HG02678 (cell line): ENCODE measurements at regions not wholly inside any gene's neighbourhood (a gene's known extent, or its start where the extent isn't known, plus 50 kb on each side); places are given as distances from the start of the nearest gene placed in this dataset.
"Not testable (repeated sequence)": the region's sequence is repeated elsewhere in the genome, so short reads cannot be mapped to it uniquely, and the experiment has no call there.

Experiments used
- ATAC-seq: cut with Tn5 transposase; IDR thresholded peaks from one replicate; pipeline ENCODE4 v1.9.1; 2021; ENCODE audit warnings: mild to moderate bottlenecking, moderate library complexity; ENCODE audit not compliant: unreplicated experiment

DNA sequence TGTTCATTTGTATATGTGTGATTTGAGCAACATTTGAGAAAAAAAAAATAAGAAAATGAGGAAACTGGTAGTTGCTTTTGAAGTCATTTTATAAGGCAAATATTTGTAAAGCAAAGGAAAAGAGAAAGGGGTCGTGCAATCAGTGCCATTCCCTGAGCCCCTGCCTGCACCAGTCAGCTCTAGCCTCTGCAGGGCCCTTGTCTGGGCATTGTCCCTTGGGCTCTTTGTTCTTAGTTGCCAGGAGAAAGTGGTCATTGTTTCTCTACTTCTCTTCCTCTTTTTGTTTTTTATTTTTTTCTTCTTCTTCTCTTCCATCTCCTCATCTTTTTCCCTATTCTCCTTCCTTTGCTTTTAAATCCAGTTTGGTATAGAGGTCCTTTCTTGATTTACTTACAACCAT lies 175.3 kb upstream of the CREB1 start:
- no peak for ATAC-seq

DNA sequence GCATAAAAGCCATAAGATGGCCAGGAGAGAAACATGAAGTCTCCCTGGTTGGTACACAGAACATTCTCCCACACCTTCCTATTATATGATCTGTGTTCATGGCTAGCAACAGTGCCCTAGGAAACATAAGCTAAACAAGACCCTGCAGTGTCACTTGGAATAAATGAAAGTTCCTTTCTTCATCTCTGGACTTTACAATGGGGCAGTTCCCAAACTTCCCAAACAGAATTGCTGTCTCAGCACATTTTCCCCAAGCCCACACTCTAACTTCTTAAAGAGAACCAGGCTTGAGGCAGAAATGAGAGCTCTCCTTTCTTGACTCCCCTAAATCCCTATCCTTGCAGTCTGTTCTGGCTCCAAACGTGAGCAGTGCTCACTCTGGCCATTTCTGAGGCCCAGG lies 173.2 kb upstream of the CREB1 start:
- no peak for ATAC-seq

DNA sequence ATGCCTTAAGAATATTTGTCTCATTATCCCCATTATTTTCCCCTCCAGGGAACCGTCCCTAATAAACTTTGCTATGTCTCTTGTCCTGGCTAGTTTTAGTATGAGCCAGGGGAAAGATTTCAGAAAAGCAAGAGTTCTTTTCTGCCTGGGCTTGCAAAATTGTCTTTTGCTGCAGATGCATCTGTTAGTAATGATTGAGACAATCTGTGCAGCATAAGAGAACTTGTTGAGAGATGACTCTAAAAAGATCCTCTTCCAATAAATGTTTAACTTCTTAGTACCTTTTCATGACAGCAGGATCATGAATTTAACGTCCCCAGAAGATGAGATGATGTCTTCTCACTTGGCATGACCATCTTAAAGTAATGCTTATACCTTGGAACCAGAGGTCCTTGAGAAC lies 172.5 kb upstream of the CREB1 start:
- ATAC-seq = no peak

DNA sequence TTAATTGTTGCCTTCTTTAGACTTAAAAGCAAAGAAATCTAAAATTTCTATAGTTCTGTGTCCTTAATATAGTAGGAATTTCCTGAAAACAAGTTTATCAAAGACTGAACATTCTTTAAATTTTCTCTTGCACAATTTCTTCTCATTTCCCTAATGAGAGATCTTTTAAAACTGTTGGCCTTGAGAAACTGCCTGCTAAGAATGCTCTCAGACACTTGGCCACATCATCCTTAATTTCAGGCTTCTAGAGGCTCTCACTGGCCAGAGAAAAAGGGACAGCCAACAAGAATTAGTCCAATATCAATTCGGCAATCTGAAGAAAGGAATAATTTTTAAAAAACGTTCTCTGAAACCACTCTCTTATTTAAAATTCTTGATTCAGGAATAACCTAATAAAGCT lies 167.0 kb upstream of the CREB1 start:
- ATAC-seq = no peak

DNA sequence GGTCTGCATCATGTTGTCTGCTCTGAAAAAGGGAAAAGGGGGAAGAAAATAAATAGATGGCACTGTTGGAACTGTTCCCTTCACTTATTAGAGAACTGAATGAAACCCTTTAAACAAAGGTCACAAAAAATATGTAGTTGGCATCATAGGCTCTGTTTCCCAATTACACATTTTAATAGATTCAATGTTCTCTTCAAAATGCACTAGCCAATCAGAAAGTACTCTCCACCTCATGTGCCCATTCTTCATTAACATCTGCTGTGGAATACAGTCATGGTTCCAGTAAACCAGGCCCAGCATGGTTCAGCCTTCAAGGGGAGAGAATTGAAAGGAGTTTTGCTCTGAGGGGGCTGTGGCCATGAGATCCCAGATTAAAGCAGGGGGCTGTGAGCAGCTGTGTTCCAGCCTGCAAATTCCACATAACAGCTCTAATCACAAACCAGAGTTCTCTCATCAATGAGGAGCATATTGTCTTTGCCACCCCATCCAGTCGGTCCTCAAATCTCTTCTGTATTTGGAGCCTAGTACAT lies 165.9 kb upstream of the CREB1 start:
- no peak for ATAC-seq

DNA sequence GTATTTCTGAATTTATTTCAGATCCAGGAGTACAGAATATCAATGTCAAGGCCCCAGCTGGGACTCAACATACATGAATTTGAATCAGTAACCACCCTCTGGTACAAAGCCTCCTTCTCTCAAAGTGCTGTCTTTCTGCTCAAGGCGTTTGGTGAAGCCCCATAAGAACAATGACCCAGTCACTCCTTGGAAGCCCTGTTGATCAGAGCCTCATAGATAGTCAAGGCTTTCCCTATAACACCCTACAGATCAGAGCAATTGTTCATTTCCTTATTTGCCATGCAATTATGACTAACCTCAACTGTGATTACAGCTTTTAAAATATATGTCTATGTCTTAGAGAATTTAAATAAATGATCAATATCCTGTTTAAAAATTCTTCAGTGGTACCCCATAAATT lies 159.1 kb upstream of the CREB1 start:
- no peak for ATAC-seq

DNA sequence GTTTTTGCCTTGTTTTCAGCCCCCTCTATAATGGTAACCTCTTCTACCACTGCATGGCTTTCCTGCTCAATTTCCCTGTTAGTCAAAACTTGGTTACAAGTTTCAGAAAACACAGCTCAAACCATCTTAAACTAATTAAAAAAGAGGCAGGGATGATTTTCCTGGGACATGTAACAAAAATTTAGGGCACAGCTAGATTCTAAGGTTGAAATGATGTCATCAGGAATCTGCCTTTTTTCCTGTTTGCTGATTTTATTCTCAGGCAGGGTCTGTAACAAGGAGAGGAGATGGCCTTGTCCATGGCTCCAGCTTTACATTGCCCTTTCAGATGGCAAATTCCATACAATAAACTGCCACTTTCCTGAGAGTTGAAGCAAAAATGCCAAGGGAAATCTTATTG lies 157.9 kb upstream of the CREB1 start:
- ATAC-seq = no peak

DNA sequence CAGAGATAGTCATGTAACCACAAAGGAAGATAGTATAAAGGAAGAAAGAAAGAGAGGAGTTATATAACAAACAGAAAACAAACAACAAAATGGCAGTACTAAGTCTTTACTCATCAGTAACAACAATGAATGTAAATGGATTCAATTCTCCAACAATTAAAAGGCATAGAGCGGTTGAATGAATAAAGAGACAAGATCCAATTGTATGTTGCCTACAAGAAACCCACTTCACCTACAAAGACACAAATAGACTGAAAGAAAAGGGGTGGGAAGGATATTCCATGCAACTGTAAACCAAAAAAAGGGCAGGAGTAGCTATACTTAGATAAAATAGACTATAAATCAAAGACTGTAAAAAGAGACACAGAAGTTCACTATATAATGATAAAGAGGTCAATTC lies 157.3 kb upstream of the CREB1 start:
- ATAC-seq = no peak

DNA sequence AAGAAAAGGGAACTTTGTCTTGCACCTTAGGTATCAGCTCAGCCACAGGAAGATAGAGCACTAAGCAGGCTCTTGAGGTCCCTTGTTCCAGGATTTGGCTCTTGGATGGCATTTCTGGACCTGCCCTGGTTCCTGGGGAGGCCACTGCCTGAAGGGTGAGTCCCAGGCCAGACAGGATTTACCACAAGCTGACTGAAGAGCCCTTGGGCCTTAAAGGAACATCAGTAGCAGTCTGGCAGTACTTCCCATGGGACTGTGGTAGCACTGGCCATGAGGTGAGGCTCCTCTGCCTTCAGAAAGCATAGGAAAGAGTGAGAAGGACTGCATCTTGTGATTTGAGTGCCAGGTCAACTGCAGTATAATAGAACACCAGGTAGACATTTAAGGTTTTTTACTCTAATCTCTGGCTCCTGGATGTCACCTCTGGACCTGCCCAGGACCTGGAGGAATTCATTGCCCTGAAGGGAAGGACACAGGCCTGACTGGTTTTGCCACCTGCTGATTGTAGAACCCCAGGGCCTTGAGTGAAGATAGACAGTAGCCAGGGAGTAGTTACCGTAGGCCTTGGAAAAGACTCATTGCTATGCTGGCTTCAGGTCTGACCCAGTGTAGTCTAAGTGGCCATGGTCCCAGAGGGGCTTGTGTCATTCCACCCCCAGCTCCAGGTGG lies 154.4 kb upstream of the CREB1 start:
- no peak for ATAC-seq

DNA sequence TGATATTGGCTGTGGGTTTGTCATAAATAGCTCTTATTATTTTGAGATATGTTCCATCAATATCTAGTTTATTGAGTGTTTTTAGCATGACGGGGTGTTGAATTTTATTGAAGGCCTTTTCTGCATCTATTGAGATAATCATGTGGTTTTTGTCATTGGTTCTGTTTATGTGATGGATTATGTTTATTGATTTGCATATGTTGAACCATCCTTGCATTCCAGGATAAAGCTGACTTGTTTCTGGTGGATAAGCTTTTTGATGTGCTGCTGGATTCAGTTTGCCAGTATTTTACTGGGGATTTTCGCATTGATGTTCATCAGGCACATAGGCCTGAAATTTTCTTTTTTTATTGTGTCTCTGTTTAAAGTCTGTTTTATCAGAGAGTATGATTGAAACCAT lies 151.1 kb upstream of the CREB1 start:
- ATAC-seq = not testable (repeated sequence)

DNA sequence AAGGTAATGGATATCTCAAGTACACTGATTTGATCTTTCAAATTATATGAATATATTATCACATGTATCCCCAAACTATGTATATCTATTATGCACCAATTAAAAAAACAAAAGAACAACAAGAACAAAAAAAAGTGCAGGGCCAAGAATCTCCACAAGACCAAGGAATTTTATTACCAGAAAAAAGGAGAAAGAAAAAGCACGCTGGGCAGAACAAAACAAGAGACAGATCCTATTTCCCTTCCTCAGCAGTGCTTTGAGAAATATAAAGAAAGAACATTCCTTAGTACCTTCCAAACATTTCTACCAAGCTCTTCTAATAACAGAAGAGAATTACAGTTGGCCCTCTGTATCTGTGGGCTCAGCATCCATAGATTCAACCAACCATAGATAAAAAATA lies 144.7 kb upstream of the CREB1 start:
- ATAC-seq = no peak

DNA sequence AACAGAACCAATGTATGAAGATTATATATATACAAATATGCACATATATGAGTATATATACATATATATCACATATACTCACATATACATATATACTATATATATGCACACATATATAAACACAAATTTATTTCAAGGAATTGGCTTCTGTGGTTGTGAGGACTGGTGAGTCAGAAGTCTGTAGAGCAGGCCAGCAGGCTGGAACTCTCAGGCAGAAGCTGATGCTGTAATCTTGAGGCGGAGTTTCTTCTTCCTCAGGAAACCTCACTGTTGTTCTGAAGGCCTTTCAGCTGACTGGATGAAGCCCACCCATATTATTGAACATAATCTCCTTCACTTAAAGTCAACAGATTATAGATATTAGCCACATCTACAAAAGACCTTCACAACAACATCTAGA lies 143.9 kb upstream of the CREB1 start:
- ATAC-seq = no peak

DNA sequence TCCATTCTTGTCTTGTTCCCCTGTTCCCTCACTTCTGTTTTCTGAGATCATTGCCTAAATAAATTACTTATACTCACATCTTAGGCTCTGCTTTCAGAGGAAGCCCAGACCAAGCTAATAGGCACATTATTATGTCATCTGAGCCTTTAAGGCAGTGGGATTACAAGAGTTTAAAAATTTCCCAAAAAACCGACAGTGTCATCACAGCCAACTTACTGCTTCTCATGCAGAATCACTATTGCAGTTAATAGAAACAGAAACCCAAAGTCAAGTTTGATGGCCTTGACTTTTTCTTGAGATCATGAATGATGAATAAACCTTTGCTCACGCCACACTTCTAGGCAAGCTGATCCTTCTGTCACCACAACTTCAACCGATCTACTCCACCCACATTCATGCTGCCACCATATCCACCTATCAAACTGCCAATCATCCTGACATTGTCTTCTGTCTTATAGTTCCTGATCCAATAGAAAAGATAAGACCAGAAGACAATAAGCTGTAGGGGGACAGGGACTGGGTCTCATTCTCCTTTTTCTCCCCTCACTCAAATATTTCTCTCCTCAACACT lies 142.7 kb upstream of the CREB1 start:
- no peak for ATAC-seq

DNA sequence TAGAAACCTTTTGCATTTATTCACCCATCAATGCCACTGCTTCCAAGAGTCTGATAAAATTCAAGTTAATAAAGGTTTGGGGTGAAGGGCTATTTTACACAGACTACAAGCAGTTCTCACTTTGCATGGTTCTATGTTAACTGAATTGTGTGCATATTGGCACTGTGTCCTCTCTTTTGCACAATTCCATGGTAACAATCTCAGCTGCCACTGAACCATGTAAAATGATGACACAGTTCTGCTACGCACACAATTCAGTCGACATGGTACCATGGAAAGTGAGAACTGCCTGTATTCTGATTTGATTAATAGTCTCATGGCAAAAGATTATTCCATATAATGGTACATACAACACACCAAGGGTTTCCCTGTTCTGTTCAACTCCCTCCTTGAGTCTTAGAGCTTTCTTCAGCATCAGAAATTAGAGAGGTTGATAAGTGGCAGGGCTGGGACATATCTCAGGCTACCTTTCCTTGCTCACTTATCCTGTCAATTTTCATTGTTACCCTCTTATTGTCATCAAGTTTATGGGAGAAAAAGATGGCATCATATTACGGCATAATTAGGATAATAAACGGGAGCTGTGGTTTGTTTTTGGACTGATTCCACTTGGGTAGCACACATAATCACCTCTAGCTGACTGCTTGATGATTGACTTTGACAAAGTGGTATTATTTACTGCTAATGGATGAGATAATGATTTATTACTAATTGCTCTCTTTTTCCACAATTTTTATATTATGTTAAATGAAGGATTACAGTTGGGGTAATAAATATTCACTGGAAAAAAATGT lies 139.3 kb upstream of the CREB1 start:
- no peak for ATAC-seq

DNA sequence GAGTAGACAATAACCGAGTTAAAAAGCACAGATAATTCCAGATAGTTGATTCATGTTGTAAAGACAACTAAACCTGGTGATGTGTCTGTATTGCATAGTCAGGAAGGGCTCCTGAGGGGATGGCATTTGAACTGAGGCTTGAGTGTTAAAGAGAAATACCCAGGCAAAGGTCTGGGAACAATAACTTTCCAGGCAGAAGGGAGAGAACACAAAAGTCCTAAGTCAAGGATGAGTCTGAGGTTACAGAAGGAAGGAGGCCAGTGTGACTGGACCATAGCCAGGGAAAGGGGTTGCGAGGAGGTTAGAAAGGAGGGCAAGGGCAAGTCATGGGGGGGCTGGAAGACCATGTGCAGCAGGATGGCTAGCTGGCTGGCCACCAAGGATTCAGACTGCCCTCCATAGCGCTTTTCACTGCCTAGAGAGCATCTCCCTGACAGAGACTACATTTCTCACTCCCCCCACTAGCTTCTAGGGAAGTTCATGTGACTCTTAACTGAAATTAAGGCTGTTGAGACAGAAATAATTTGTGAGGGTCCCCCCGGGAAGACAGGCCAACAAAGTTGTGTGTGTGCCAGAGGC lies 135.5 kb upstream of the CREB1 start:
- ATAC-seq = no peak

DNA sequence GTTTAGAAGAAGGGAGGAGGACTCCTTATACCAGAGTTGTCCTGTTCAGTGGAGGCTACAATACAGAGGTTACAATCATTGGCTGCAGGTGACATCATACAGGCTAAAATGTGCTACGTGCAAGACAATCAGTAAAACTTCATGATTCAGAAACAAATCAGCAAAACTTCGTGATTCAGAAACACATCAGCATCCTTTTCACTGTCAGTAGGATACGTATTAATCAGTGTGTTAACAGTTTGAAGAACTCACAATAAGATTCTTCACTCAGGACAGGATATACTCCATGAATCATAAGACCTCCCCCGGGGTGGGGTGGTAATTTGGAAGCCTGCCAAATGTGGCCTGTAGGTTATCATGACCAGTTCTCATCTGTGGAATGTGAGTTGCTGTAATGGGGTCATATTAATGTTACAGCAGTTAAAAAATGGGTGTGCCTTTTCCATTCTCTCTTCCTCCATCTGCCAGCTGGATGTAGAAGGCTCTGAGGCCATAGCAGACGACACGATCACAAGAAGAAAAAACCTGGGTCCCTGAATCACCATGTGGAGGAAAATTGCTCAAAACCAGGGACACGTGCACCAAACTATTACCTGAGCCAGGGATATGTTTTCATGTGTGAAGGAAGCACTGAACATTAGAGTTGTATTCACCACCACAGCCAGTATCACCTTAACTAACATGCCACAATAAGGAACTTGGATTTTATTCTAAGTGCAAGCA lies 134.8 kb upstream of the CREB1 start:
- no peak for ATAC-seq

DNA sequence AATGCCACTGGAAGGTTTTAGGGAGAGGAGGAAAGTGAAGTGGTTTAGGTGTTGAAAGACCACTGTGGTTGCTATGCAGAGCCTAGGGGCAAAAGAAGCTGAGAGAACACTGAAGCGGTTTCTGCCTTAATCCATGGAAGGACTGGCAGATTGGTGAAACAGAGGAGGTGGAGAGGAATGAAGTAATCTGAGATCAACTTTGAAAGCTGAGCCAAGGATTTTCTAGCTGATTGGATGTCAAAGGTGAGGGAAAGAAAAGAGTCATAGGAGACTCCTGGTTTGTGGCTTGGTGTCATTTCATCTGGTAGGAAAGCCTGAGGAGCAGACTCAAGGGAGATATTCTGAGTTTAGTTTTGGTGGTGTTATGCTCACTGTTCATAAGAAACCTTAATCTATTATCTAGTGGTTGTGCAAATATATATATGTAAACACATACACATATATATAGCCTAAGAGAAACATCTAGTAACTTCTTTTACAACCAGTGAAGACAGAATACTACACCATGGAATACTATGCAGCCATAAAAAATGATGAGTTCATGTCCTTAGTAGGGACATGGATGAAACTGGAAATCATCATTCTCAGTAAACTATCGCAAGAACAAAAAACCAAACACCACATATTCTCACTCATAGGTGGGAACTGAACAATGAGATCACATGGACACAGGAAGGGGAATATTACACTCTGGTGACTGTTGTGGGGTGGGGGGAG lies 134.1 kb upstream of the CREB1 start:
- no peak for ATAC-seq

DNA sequence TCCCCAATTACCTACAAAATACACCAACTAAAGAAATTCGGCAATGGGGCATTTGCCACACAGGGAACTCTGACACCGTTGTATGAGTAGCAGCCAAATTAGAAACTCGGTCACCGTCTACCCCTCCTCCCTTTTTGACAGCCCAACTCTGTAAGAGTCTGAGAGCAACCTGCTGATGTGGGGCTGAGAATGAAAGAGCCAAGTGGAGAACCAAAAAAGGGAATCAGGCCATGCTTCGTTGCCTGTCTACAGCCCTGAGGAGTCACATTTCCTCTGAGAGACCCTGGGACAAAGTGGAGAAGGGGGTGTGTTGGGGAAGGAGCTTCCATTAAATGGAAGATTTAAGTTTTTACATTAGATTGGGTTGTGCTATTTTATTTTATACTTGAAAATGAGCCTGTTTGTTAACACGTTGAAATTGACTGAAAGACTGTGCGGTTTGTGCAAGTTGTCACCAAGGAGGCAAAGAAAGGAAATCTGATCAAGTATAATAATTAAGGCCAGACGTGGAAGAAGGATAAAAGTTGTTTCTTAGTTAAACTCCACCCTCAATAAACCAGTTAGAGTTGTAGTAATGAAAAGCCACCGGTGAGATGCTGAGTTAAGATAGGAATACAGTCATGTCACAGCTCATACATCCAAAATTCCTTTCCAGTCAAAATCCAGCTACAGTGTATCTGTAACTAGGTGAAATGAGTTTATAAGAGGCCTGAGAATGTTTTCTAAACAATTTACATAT lies 131.7 kb upstream of the CREB1 start:
- ATAC-seq = no peak

DNA sequence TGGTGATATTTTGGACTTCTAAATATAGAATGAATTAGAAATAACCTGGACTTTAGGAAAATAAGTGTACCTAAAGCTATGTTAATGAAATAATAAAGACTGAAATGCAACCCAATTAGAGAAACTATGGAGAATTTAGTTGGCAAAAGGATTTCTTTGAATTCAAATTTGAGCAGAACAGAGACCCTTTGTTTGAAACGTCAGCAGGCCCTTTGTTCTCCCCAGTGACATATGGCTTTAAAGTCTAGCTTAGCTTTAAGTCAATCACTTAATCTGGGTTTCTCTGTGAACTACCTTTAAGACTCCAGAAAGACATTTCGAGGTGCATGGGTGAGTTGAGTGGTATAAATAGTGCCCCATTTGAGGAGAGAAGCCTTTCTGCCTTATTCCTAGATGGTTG lies 130.5 kb upstream of the CREB1 start:
- no peak for ATAC-seq

DNA sequence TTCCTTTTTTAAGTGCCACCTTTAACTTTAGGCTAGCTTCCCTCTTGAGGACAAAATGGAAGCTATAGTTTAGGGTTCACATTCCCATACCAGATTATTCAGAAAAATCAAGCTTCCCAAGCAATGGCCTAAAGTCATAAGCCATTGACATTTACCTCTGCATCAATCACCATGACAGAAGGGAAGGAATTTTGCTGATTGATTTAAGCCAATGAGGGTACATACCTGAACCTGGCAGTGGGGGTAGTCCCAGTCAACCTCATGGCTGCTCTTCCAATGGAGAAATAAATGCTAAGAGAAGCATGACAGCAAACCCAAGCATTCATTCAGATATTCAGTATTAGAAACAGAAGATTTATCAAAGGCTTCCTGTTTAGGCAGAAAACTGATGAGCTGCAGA lies 128.4 kb upstream of the CREB1 start:
- no peak for ATAC-seq
